ENCODE measurements at regions not wholly inside any gene's neighbourhood (a gene's known extent, or its start where the extent isn't known, plus 50 kb on each side); places are given as distances from the start of the nearest gene placed in this dataset.

DNA sequence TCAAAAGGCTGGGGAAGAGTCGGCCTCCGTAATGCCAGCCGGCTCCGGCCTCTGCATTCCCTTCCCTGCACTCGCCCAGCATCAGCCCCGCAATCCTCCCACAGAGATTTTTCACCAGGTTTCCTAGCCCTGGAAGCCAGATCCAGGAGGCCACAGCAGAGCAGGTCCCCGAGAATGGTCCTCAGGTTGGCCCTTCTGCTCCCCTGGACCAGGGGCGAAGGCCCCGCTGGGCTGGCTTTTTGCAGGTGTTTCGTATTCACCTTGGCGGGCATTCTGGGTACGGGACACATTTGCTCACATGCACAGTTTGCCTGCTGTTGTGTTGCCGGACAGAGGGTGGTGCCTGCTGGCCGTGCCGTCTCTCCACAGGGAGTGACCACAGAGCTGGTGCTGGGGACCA is 309.5 kb downstream of the NDUFA10 start:
- no peak for DNase-seq (ENCODE audit: low read depth)

DNA sequence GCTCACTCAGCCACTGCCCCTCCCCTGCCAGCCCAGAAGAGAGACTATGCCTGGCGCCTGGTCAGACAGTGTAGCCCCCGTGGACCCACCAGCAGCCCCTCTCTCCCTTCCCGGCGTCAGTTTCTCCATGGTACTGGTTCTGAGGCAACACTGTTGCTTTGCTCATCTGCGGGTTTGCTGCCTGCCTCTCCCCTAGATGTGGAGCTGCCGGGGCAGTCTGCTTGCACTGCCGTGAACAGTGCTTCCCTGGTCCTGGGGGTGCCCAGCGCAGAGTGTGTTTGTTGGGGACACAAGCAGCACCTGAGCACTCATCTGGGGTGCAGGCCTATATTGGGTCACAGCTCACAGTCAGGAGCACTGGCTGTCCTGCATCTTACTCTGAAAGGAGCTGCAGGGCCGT is 309.9 kb downstream of the NDUFA10 start:
- no peak for DNase-seq (ENCODE audit: low read depth)

- DNase-seq (ENCODE audit: low read depth): no peak
Measured at GRCh38 chr2:239714116-239714515, 311.0 kb downstream of the NDUFA10 start.

GRCh38 chr2:239712755-239713154 is 311.9 kb upstream of the HDAC4 start:
- DNase-seq (ENCODE audit: low read depth): no peak

GRCh38 chr2:239711911-239712570 is 311.2 kb upstream of the HDAC4 start:
- DNase-seq (ENCODE audit: low read depth): no peak

DNA sequence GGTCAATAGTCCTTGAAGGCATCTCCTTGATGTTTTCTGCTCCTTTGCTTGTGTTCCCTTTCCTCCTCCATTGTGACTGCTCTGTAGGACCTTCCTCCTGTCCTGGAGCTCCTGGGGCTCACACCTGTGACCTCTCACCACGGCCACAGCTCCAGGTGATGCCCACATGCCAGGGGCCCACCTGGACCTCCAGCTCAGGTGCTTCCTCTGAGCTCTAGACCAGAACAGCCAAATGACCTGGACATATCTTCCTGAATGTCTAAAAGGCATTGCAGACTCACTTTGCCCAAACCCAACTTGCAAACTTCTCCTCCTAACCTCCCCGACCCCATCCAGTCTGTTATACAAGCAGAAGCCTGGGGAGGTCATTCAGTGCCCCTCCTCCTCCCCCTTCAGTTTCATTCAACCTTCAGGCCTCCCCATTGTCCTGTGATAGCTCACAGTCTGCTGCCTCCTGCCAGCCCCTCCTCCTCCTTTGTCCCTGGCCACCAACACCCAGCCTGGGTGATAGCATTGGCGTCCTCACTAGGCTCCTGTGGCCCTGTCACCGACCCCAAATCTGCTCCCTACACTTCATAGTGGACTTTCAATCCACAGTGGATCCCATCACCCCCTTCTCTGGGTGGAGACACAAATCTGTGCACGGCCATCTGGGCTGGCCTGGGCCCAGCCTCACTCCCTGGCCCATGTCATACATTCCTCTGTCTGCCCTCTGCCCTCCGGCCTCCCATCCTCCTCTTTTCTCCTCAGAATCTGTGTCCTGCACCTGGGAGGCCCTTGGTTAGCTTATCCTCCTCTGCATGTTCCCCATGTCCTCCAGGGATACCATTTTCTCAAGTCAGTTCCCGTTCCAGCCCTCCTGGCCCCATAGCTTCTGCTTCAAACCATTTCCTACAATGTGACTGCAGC is 310.4 kb upstream of the HDAC4 start:
- DNase-seq (ENCODE audit: low read depth): no peak

DNA sequence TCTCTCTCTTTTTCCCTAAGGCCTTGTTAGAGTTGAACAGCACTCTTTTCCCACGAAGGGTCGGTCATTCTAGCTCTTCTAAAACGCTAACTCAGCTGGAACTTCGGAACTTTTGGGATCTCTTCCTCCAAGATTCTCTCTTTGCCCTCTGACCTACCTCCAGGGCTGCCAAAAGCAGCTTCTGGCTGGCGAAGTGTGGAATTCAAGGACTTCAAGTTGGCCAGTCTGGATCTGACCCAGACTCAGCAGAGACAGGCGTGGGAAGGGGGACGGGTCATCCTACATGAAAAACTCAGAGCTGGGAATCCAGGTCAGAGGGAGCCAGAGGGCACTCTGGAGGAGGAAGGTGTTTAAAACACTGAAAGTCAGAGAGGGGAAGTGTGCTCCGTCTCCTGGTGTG is 305.5 kb upstream of the HDAC4 start:
- DNase-seq (ENCODE audit: low read depth): no peak

GRCh38 chr2:239704737-239705136 is 303.9 kb upstream of the HDAC4 start:
- DNase-seq (ENCODE audit: low read depth): no peak

DNA sequence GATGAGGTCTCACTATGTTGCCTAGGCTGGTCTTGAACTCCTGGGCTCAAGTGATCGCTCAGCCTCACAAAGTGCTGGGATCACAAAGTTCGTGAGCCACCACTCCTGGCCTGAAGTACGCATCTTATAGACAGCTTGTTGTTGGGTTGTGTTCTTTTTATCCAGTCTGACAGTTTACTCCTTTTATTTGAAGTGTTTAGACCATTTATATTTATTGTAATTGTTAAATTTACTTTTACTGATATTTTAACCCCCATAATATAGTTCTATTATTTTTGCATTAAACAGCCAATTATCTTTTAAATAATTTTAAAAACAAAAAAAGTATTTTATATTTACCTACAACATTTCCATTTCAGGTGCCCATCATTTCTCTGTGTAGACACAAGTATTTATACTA is 303.0 kb upstream of the HDAC4 start:
- DNase-seq (ENCODE audit: low read depth): no peak

- no peak for DNase-seq (ENCODE audit: low read depth)
Measured at GRCh38 chr2:239700686-239701345, 300.0 kb upstream of the HDAC4 start.

DNA sequence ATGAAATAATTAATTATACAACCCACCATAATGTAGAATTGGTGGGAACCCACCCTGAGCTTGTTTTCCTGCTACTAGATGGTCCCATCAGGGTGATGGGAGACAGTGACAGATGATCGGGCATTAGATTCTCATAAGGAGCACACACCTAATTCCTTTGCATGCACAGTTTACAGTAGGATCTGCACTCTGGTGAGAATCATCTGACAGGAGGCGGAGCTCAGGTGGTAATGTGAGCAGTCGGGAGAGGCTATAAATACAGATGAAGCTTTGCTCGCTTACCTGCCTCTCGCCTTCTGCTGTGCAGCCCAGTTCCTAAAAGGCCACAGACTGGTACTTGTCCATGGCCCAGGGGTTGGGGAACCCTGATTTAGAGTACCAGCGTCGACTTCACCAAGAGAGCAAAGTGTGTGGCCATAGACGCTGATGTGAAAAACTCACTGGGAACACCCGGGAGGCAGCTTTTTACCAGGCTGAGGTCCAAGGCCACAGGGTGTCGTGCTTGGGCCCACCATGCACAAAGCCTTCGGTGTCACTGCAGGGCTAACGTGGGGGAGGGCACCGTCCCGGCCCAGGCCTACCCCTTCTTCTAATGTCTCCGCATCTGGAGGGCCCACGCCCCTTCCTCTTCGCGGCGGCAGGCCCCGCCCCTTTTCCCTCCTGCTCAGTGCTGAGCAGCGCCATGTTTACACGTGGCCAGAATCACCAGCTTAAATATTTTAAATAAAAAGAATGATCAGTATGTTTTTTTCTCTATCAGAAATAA is 296.8 kb upstream of the HDAC4 start:
- no peak for DNase-seq (ENCODE audit: low read depth)

DNA sequence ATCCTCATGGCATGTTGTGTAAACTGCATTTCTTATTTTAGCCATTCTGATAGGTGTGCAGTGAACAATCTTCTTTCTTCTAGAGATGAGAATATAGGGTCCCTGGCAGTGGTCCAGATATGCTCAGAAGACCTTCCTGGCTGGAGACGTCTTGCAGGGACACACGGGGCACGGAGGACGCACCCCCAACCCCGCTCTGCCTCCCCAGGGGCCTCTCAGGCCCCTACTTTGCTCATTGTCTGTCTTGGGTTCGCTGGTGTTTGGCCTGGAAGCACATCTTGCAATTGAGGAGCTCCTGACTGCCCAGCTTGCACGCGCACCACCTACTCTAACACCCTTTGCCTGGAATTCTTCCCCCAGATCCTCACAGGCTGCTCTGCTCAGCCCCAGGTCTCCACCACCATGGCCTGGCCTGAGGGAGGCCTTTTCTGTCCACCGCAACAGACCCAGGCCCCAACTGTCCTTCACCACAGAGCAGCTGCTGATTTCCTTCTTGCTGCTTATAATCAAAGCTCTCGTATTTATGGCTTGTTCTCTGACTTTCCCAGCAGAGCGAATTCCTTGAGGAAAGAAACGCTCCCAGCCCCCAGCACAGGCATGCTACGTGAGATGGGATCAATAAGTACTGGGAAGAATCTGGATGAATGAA is 295.9 kb upstream of the HDAC4 start:
- no peak for DNase-seq (ENCODE audit: low read depth)

- no peak for DNase-seq (ENCODE audit: low read depth)
Measured at GRCh38 chr2:239695728-239696240, 295.0 kb upstream of the HDAC4 start.

GRCh38 chr2:239695106-239695727 is 294.4 kb upstream of the HDAC4 start:
- no peak for DNase-seq (ENCODE audit: low read depth)

- no peak for DNase-seq (ENCODE audit: low read depth)
Measured at GRCh38 chr2:239694487-239694886, 293.7 kb upstream of the HDAC4 start.

DNA sequence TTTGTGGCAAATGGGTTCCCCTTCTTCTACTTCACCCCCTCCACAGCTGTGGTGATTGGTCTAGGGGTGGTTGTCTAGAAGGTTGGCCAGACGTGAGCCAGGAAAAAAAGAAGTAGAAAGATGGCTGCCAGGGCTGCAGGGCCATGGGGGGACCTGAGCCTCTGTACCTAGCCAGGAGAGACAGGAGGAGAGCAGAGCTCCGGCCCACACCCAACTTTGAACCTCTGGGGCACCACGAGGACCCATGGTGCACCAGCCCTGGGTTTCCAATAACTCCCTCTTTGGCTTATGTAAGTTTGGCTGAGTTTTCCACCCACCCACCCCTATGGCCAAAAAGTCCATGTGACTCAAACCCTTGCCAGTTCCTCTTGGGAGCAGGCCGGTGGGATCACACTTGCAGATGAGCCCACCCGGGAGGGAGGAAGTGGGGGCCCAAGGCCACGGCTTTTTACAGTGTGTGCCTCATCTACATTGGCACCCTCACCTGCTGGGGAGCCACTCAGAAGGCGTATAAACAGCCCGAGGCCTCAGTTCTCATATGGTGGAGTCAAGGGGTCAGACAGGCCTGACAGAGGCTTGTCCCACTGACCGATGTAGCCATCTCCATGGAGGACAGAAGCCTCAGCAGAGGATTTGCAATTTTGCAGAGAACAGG is 293.1 kb upstream of the HDAC4 start:
- no peak for DNase-seq (ENCODE audit: low read depth)

GRCh38 chr2:239693330-239693729 is 292.5 kb upstream of the HDAC4 start:
- DNase-seq (ENCODE audit: low read depth): no peak

DNA sequence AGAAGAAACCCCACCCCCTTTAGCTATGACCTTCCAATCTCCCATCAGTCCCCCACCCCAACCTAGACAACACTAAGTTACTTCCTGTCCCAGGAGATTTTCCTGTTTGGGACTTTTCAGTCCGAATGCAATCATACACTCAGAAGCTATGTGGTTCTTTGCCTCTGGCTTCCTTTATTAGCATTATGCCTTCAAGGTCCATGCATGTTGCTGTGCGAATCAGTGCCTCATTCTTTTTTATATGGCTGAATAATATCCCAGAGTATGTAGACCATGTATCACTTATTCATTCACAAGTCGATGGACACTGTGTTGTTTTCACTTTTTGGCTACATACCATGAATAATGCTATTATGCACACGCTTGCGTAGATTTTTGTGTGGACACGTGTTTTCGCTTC is 292.1 kb upstream of the HDAC4 start:
- DNase-seq (ENCODE audit: low read depth): no peak

GRCh38 chr2:239692362-239692851 is 291.6 kb upstream of the HDAC4 start:
- no peak for DNase-seq (ENCODE audit: low read depth)

DNA sequence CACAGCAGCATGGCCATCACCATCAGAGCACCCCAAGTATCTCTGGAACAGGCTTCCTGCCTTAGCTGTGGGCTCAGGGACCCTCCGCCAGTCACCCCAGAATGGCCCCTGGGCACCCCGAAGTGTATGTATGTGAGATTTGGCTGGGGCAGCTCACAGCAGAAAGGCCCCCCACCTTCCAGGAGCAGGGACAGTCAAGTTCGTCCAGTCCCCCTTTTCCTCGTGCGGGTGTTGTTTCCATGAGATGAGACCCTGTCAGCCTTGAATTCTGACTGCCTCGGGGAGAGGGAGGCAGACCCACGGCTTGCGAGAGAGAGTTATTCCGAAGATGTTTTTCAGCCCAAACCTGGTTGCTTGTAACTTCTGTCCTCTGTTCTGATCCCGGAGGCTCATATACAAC is 290.9 kb upstream of the HDAC4 start:
- DNase-seq (ENCODE audit: low read depth): no peak
